ENCODE measurements at regions not wholly inside any gene's neighbourhood (a gene's known extent, or its start where the extent isn't known, plus 50 kb on each side); places are given as distances from the start of the nearest gene placed in this dataset.
A peak's percentile ranks its signal among the peaks of the same experiment; 100 is the strongest.

GRCh38 chr7:33674804-33675411 lies 230.4 kb upstream of the BMPER start:
- no peak for DNase-seq (ENCODE audit: low read depth)
- no peak for TF ChIP-seq CTCF (IDR thresholded peaks at IDR 0.05; ENCODE audit: low read length, missing control alignments)

GRCh38 chr7:33677556-33677955 lies 227.8 kb upstream of the BMPER start:
- H3K4me3 ChIP-seq (replicated peaks; ENCODE audit: low read depth, low read length): no peak overlapping the region
- DNase-seq (ENCODE audit: low read depth): peak; percentile 47
- no peak for TF ChIP-seq CTCF (IDR thresholded peaks at IDR 0.05; ENCODE audit: low read length, missing control alignments)

More at GRCh38 chr7:33674804-33675411, 230.4 kb upstream of the BMPER start:
- no peak overlapping the region for H3K4me3 ChIP-seq (replicated peaks; ENCODE audit: low read depth, low read length)

- DNase-seq (ENCODE audit: low read depth): no peak
- TF ChIP-seq CTCF (IDR thresholded peaks at IDR 0.05; ENCODE audit: low read length, missing control alignments): no peak
Measured at GRCh38 chr7:33678569-33679335, 226.6 kb upstream of the BMPER start.

GRCh38 chr7:33680682-33681081 lies 224.7 kb upstream of the BMPER start:
- H3K4me3 ChIP-seq (replicated peaks; ENCODE audit: low read depth, low read length): no peak overlapping the region
- TF ChIP-seq CTCF (IDR thresholded peaks at IDR 0.05; ENCODE audit: low read length, missing control alignments): no peak
- DNase-seq (ENCODE audit: low read depth): no peak

More at GRCh38 chr7:33678569-33679335, 226.6 kb upstream of the BMPER start:
- H3K4me3 ChIP-seq (replicated peaks; ENCODE audit: low read depth, low read length): no peak overlapping the region

- no peak for DNase-seq (ENCODE audit: low read depth)
- no peak for TF ChIP-seq CTCF (IDR thresholded peaks at IDR 0.05; ENCODE audit: low read length, missing control alignments)
- no peak overlapping the region for H3K4me3 ChIP-seq (replicated peaks; ENCODE audit: low read depth, low read length)
Measured at GRCh38 chr7:33685503-33685902, 219.8 kb upstream of the BMPER start.

- DNase-seq (ENCODE audit: low read depth): no peak
- no peak overlapping the region for H3K4me3 ChIP-seq (replicated peaks; ENCODE audit: low read depth, low read length)
- no peak for TF ChIP-seq CTCF (IDR thresholded peaks at IDR 0.05; ENCODE audit: low read length, missing control alignments)
Measured at GRCh38 chr7:33685981-33686683, 219.2 kb upstream of the BMPER start.
